HCEC 1CT (cell line): ENCODE measurements at regions not wholly inside any gene's neighbourhood (a gene's known extent, or its start where the extent isn't known, plus 50 kb on each side); places are given as distances from the start of the nearest gene placed in this dataset.

Experiments used
- DNase-seq: peaks from one replicate; pipeline ENCODE4 v3.0.0-alpha.2; 2017

DNA sequence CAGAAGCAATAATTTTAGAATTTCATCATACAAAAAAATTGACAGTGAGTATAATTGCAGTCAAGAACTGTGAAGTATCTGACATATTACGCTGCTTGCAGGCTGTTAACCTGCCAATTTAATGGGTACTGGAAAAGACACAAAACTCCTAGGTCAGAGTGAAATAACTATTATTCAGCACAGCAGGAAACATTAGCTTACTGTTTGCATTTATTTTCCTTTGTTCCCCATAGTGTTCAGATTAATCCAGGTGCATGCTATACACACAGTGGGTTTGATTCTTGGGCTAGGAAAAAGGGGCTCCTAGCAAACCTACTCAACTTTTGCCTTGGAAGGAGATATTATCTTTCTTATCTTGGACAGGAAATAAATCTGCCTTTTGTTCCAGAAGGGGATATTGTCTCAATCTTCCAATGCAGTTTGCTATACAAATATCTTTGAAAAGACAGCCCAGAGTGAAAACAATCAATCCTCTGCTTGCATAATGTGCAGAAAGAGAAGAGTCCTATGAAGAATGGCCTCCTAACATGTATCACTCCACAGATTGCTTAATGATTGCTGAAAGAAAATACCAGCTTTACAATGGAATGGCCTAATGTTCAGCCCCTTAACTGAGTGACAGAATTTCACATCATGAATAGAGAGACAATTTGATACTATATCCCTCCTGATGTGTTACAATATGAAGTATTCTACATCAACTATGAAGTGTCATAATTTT lies 443.4 kb downstream of the TBC1D4 start:
- no peak for DNase-seq

DNA sequence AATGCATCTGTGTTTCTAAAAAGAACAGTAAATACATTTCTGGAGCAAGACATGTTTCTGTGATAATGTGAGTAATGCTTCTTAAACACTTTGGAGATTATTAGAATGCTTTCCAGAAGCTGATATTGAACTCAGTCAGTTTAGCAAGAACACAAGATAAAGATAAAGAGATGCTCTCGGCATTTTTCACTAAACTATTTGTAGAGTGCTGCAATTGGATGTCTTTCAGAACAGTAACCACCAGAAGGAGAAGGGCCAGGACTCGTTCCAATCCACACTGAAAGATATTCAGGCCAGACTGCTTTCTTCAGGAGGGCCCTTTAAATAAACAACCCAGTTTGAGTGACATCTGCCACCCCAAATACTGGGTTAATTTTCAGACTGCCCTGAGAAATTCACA lies 456.0 kb downstream of the TBC1D4 start:
- DNase-seq, result no peak

DNA sequence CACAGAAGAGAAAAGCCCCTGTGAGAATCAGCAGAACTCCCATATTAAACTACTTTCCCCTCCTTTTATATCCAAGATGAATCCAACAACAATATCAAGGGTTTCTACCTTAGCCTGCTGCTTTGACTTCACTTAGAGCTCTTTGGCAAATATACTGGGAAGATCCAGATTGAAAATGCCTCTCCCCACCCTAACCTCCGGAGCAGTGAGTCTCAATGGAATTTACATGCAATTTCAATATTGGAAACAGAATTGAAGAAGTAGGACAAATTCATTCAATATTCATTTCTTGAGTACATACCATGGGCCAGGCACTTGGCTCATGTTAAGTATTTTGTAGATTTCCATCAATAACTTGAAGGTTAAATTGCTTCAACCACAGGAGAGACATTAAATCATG lies 457.4 kb downstream of the TBC1D4 start:
- DNase-seq, result no peak

DNA sequence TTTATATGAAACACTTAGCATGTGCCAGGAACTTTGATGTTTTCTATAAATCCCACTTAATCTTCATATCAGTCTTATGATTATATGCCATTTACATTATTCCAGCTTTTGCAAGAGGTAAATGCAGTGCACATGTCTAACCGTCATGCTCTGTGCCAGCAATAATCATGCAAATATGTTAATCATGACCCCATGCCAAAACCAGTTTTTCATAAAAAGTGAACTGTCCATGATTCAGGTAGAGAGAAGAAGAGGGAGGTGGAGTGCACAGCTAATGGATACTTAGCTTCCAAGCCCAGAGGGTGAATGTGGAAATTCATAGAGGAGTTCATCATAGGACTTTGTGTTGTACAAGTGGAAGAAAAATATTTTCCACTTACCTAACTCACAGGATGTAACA lies 458.4 kb downstream of the TBC1D4 start:
- no peak for DNase-seq

DNA sequence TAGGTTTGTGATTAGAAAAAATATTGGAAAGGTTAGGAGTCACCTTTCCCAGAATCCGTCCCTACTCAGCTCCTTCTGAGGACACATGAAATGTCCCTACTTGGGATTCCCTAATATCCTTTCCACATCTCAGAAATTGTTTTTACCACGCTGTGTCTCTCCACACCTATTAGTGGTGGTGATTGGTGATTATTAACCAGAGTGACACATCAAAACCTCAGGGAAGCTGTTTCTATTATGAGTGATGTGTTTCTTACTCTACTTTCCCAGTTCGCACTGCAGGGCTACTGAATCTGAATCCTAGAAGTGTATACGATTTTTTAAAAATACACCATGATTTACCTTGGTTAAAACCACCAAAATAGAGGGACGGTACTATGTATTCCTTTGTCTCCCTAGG lies 460.8 kb downstream of the TBC1D4 start:
- DNase-seq, result no peak

DNA sequence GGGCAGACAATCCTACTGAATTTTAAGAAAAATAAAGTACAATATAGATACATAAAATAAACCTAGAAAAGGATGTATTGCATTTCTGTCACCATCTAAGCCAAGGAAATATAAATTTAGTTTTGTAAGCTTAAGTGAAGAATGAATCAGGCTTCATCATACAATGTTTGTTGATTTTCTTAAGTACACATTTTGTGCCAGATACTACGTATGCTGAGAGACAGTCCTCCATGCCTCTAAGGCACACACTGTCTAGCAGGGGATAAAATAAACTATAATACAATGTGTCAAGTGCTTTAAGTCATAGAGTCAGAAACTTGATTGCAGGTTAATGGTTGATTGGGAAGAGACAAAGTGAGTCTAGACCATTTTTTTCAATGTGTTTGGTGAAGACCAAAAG lies 465.7 kb downstream of the TBC1D4 start:
- no peak for DNase-seq

DNA sequence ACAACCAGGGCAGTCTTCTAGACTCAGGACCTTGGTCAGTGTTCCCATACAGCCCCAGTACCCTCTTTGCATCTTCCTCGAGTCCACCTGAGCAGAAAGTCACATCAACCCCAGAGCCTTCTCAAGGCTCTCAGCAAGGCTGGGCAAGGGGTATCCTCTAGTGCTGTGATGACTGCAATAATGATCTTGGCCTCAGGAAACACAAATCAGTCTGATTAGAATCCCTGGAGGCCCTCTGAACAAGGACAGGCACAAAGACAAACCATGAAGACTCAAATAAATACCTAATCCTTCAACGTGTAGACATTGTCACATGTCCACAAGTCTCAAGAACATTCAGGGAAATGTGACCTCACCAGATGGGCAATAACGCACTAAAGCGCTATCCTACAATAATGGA lies 468.2 kb downstream of the TBC1D4 start:
- no peak for DNase-seq

DNA sequence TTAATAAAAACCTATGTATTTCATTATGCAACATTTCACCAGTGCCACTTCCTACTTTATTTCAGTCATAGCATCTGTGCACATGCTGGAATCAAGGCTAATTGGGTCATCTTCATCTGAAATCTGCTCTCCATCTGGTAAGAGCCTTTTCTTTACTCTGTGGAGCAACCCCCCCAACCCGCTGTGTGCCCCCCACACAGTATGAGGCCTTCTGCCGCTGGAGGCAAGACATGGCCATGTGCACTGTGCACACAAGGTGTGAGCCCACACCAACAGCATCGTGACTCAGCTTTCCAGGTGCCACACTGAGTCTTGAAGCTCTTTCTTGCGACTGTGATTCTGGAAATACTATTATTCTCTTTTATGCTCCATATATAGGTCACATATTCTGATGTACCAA lies 471.0 kb downstream of the TBC1D4 start:
- DNase-seq, result no peak

DNA sequence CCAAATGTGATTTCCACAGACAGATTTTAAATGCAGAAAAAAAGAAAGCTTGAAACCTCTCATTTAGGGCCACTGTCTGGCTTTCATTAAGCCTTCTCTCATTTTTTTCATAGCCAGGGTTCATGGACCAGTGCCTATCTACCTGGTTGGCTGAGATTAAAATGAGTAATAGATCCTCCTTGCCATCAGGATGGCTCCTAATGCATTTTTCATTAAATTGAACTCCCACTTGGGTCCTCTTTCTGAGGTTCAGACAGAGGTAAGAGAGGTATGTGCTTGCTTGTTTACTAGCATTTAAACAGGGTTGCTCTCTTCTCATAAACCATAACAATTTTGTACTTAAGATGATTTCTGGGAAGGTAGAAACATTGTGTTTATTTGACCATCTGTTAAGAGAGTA lies 473.0 kb downstream of the TBC1D4 start:
- no peak for DNase-seq

DNA sequence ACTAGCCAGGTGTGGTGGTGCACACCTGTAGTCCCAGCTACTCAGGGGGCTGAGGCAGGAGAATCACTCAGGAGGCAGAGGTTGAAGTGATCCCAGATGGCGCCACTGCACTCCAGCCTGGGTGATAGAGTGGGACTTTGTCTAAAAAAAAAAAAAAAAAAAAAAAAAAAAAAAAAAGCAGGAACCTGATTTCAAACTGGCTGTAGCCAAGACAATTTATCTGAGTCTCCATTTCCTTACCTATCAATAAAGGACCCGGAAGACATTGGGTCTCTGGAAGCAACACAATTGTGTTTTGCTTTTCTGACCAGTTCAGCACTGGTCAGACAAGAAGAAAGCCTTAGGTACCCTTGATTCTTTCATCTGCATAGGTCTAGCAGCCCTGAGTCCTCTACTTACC lies 491.0 kb downstream of the TBC1D4 start:
- no peak for DNase-seq

DNA sequence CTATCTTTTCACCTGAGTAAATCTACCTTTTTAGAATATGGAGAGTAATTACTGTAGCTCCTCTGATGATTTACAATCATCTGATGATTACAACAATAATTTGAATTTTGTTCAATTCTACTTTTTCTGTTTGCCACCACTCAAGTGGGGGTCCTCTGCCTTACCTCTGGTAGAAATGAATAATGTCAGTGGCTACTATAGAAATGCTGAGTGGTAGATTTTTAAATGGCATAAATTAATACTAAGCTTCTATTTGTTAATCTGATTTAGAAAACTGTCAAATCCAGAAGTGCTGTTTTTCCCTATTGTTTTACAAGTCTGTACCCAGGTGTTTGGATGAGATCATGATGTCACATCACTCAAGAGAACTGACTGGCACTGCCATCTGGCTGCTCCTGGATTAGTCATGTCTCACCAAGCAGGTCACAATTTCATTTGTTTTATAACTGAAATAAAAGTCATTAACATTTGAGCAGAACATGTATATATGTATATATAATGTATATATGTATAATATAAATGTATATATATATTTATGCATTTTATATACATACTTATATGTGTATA lies 494.8 kb downstream of the TBC1D4 start:
- DNase-seq, result no peak

DNA sequence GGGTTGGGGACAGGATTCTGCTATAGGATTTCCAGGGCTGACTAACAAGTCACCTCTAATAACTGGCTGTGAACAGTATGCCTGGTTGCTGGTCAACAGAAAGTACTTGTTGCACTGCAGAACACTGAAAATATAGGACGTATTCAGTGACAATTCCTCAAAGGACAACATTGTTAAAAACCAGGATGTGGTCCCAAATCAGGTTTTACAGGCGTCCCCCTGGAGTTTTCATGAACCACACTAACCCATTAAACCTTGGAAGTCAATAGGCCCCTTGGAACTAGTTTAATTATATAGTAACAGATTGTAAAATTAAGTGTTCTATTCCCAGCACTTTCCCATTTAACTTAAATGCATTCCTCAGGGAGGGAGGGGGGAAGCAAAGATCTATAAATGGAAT lies 495.4 kb downstream of the TBC1D4 start:
- no peak for DNase-seq

DNA sequence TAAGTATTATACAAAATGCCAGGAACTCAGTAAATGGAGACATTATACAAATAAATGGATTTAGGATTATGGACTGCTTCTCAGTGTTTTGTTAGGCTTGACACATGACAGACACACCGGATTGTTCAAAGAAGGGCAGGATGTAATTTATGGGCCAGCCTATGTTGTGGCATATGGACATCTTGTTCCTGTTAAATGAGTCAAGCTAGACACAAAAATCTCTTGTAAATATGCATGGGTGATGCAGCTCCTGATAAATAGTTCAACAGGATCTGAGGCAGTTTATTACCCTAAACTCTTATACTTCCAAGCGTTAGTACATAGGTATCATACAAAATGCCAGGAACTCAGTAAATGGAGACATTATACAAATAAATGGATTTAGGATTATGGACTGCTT lies 502.3 kb downstream of the TBC1D4 start:
- DNase-seq, result no peak

DNA sequence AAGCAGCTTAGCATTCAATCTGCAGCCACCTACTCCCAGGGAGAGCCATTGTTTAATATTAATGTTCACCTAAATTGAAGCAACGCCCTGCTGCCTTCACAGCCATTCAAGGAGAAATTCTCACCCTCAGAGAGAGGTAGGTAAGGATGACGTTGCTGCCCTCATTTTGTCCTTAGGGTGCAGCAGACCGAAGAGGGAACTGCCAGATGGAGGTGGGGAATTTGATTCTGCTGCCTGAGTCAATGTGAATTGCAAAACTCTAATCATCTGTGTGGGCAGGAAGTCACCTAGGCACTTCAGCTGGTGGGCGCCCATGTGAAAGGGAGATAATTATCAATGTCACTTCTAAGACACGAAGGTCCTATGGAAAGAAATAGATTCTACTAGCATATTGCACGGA lies 503.4 kb downstream of the TBC1D4 start:
- DNase-seq, result no peak

DNA sequence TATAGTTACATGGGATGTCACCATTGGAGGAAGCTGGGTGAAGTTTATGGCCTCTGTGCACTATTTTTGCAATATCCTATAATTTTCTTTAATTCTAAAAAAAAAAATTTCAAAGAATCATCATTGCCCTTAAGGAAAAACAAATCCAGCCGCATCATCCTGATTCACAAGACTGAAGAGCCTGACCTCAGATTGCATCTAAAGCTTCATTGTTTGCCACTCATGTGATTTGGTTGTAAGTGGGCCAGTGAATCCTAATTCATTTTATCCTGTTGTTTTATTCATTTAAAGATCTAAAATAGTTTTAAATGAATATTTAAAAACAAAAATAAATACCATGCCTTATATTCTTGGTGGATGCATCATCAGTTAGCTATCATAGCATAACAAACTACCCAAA lies 504.5 kb downstream of the TBC1D4 start:
- DNase-seq, result no peak

DNA sequence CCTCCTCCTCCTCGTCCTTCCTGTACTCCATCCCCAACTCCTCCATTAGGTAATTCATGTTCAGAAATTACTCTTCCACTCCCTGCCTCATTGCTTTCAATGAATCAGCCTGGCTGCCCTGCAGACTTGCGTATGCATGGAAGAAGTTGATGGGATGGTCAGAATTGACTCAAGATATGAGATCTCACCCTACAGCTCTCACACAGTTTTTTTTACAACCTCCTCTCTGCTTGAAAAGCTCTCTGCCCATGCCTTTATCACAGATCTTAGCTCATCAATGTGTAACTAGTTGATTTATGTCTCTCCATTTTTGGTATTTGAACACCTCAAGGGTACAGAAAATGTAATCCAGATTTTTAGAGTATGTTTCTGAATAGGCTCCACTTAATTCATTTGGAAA lies 506.9 kb downstream of the TBC1D4 start:
- no peak for DNase-seq

DNA sequence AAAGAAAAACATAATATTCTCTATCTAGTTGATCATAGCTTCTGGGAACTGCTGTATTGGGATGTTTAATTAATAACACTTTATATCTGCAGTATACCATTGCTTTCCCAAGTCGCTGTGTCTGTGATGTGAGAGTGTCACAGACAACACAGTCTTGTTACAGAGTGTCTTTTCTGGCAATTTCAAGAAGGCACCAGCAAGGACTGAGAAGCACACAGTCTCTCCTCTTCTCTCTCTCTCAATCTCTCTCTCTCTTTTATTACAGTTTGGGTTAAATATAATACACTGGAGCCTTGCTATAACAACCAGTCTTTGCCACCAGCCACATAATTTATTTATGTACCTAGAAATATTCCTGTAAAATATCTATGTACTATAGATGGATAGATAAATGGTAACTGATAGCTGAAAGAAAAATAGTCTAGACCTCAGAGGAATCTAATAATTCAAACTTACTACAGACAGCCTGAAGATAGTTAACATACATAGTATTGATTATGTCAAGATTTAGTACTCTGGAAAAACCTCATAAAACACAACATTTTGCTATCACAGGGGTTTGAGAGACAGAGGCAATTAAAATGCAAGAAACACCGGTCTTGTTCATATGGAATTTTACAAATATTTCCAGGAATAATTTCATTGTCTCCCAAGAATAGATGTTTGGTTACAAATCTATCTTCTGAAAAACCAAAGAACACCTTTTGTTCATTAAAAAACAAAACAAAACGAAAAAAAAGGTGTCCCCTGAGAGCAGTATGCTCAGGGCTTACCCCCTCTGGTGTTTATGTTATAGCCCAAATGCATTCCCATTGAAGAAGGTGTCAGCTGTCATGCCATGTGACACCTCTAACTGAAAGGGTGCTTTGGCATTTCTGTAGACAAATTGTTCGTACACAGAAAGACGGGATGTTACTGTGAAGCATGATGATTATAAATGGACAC lies 507.8 kb downstream of the TBC1D4 start:
- no peak for DNase-seq

DNA sequence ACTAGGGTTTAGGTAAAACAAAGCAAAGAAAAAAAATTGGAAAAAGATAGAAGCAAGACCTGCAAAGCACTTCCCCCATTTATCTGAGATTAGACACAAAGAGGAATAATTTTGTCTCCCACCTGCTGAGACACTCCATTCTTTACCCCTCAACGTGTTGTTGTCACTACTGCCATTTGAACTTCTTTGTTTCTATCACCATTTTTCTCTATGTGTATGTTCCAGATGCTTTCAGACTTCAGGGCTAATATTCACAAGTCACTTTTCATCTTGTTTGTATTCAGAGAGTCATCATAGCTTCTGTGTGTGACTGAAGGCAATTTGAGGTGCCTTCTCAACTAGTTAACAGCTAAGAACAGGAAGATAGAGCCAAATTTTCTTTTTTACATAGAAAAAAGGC lies 512.5 kb downstream of the TBC1D4 start:
- DNase-seq, result no peak

DNA sequence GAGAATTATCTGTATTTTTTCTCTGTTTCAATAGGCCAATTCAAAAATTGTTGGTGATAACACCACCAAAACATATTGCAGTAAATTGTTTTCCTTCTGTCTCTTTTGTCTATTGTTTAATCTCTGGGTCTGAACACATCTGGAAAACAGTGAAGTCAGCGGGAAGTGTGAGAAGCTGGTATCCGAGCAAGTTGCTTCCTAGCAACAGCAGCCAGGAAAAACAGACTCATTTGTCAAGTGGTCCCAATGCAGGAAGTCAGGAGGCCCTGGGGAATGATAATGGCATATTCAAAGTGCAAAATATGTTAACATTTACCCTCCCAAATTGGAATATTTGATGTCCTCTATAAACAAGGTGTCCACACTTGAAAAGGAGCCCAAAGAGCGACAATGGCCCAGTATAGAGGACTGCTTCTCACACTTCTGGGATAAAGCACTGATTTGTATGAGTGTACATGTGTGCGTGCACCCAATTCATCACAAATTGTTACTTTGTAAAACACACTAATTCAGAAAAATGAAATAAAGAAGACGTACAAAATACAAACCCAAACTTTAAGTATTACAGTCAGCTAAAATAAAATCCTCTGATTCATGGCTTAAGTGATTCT lies 515.0 kb downstream of the TBC1D4 start:
- no peak for DNase-seq

DNA sequence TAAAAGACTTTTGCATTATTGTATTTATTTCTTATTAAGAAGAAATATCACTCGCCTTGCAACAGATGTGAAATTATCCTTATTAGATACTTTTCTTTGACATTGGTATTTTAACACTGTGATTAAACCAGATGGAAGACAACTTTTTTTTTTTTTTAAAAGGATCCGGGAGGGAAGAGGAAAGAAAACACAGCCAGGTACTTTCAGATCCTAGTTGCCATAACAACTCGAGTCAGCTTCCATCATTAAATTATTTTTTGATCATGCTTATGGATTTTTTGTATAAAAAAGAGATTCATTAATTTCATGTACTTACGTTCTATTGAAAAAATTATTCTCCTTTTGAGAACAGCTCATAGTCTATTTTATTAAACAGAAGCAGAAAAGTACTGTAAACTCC lies 515.7 kb downstream of the TBC1D4 start:
- DNase-seq, result no peak

DNA sequence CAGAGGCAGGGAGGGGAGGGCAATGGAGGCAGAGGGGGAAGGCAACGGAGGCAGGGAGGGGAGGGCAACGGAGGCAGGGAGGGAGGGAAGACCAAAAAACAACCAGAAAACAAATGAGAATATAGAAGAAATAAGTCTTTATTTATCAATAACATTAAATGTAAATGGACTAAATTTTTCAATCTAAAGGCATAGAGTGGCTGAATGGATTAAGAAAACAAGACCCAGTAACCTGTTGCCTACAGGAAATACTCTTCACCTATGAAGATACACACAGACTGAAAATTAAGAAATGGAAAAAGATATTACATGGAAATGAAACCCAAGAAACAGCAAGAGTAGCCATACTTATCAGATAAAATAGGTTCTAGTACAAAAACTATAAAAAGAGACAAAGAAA lies 536.3 kb downstream of the TBC1D4 start:
- DNase-seq, result no peak

DNA sequence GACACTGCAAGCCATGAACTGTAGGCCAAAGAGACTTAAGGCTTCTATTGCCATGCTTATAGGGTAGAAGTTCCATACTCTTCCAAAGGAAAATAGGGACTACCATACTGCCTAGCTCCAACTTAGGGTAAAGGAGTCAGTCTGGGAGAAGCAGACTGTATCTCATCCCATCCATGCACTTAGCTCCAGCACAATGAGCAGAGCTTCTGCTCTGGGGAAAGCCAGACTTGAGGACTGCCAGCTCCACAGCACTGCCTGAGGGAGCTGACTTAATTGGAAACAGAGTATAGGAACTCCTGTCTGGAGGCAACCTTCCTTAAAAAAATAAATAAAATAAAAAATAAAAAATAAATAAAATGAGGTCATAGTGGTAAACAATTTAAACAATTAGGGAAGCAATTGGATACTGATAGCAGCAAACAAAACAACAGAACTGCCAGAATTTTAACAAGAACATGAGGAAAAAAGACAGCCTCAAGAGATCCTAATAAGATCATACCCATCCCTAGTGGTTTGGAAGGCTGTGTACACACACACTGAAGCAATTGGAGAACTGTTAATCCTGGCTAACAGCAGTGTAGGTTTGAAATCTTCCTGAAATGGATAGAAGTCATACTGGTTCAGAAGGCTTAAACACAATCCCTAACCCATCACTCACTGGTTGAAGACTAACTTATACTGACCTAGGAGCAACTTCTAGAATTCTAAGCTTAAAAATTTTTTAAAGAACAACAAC lies 550.1 kb downstream of the TBC1D4 start:
- DNase-seq, result no peak
